ENCODE measurements at regions not wholly inside any gene's neighbourhood (a gene's known extent, or its start where the extent isn't known, plus 50 kb on each side); places are given as distances from the start of the nearest gene placed in this dataset.

DNA sequence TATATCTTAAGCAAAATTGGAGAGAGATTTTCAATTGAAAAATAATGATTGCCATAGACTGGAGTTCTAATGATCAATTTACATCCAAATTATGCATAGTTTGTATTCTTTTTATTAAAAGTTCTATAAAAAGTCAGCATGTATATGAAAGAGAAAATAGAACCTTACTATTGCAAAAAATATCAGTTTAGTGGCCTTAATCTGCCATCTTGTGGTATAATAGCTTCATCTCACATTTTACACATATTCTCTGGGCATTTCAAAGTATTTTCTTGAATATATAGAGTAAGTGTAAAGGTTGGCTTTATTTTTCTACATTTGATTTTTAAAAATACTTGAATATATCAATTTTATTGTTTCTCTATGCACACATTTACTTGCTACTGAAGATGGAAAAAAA, 1858.6 kb upstream of the CDH9 start:
- TF ChIP-seq, protein P1, sequence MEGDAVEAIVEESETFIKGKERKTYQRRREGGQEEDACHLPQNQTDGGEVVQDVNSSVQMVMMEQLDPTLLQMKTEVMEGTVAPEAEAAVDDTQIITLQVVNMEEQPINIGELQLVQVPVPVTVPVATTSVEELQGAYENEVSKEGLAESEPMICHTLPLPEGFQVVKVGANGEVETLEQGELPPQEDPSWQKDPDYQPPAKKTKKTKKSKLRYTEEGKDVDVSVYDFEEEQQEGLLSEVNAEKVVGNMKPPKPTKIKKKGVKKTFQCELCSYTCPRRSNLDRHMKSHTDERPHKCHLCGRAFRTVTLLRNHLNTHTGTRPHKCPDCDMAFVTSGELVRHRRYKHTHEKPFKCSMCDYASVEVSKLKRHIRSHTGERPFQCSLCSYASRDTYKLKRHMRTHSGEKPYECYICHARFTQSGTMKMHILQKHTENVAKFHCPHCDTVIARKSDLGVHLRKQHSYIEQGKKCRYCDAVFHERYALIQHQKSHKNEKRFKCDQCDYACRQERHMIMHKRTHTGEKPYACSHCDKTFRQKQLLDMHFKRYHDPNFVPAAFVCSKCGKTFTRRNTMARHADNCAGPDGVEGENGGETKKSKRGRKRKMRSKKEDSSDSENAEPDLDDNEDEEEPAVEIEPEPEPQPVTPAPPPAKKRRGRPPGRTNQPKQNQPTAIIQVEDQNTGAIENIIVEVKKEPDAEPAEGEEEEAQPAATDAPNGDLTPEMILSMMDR (IDR thresholded peaks at IDR 0.05) = no peak
- TF ChIP-seq POLR2A (IDR thresholded peaks at IDR 0.05) = no peak
- H3K9me3 ChIP-seq = no peaks in the 10 kb centered on the region
- intact Hi-C loops (cut with DNase I) = no loop called here
- no peak for DNase-seq
- no peak overlapping the region for H3K4me3 ChIP-seq
- ATAC-seq = no peak
- H3K27ac ChIP-seq = no peak overlapping the region
- no peaks in the 10 kb centered on the region for H3K4me1 ChIP-seq
- no peaks in the 10 kb centered on the region for H3K27me3 ChIP-seq
- no peaks in the 10 kb centered on the region for H3K36me3 ChIP-seq (replicated peaks in 1 of 2; ENCODE audit: insufficient read depth in 1 of 2, low read depth in 2 of 2)

- Histone ChIP-seq H3K27me3 (no peaks in the 10 kb centered on the region), H3K4me3 (no peak overlapping the region), H3K4me1 (no peaks in the 10 kb centered on the region), H3K9me3 (no peaks in the 10 kb centered on the region), H3K36me3 (replicated peaks in 1 of 2; ENCODE audit: insufficient read depth in 1 of 2, low read depth in 2 of 2) (no peaks in the 10 kb centered on the region), H3K27ac (no peak overlapping the region)
- ATAC-seq (no peak), DNase-seq (no peak)
- no peak for TF ChIP-seq POLR2A (IDR thresholded peaks at IDR 0.05)
- TF ChIP-seq, protein P1 (IDR thresholded peaks at IDR 0.05) = no peak
- intact Hi-C loops (cut with DNase I) = no loop called here
- 86 to 92% methylated on average over 1 of the region's 1 CpG for WGBS, 2 donors
Observed at GRCh38 chr5:28880936-28881335, 1842.5 kb upstream of the CDH9 start.

DNA sequence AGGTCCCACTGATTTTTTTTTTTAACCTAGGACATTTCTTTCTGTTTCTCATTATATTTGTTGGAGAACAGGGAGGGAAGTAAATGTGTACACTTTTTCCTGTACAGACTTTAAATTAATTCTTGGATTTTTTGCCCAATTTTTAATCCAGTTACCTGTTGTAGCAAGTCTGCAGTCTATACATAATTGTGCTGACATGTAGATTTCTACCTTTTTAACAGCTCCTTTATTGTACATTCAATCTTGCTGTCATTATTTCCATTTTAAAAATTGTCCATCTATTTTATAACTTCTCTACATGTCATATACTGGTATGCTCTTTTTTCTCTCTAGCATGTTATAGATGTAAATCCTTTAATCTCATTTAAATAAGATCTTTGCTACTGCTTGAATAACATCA, 1838.7 kb upstream of the CDH9 start:
- DNase-seq (no peak), ATAC-seq (no peak)
- no peak overlapping the region for H3K27ac ChIP-seq
- intact Hi-C loops (cut with DNase I) = no loop called here
- H3K36me3 ChIP-seq (replicated peaks in 1 of 2; ENCODE audit: insufficient read depth in 1 of 2, low read depth in 2 of 2) = no peaks in the 10 kb centered on the region
- no peak for TF ChIP-seq POLR2A (IDR thresholded peaks at IDR 0.05)
- TF ChIP-seq, protein P1 (IDR thresholded peaks at IDR 0.05) = no peak
- H3K27me3 ChIP-seq = no peaks in the 10 kb centered on the region
- H3K4me3 ChIP-seq = no peak overlapping the region
- no peaks in the 10 kb centered on the region for H3K4me1 ChIP-seq
- H3K9me3 ChIP-seq = no peaks in the 10 kb centered on the region

GRCh38 chr5:28864006-28864405, 1825.6 kb upstream of the CDH9 start:
- no peak for DNase-seq
- Histone ChIP-seq H3K4me1 (no peaks in the 10 kb centered on the region), H3K36me3 (replicated peaks in 1 of 2; ENCODE audit: insufficient read depth in 1 of 2, low read depth in 2 of 2) (no peaks in the 10 kb centered on the region), H3K27me3 (no peaks in the 10 kb centered on the region), H3K9me3 (no peaks in the 10 kb centered on the region), H3K4me3 (no peak overlapping the region), H3K27ac (no peak overlapping the region)
- intact Hi-C loops (cut with DNase I) = no loop called here
- ATAC-seq = no peak
- TF ChIP-seq, protein P1 (IDR thresholded peaks at IDR 0.05) = no peak
- no peak for TF ChIP-seq POLR2A (IDR thresholded peaks at IDR 0.05)
- WGBS, 2 donors = 16 to 30% methylated on average over 2 of the region's 2 CpGs

- Histone ChIP-seq H3K4me3 (no peak overlapping the region), H3K27me3 (no peaks in the 10 kb centered on the region), H3K9me3 (no peaks in the 10 kb centered on the region), H3K36me3 (replicated peaks in 1 of 2; ENCODE audit: insufficient read depth in 1 of 2, low read depth in 2 of 2) (no peaks in the 10 kb centered on the region), H3K4me1 (no peaks in the 10 kb centered on the region), H3K27ac (no peak overlapping the region)
- WGBS, 2 donors = 9 to 14% methylated on average over 1 of the region's 1 CpG
- intact Hi-C loops (cut with DNase I) = no loop called here
- DNase-seq (no peak), ATAC-seq (no peak)
- TF ChIP-seq, protein P1 (IDR thresholded peaks at IDR 0.05) = no peak
- no peak for TF ChIP-seq POLR2A (IDR thresholded peaks at IDR 0.05)
Observed at GRCh38 chr5:28862860-28863196, 1824.4 kb upstream of the CDH9 start.

Data from body of pancreas (tissue), 4 donors.